GM23338 (cell line): ENCODE measurements at regions not wholly inside any gene's neighbourhood (a gene's known extent, or its start where the extent isn't known, plus 50 kb on each side); places are given as distances from the start of the nearest gene placed in this dataset.
A peak's percentile ranks its signal among the peaks of the same experiment; 100 is the strongest.

Source experiments
- ATAC-seq: fragments of 200-7000 bp; cut with Tn5 transposase; 3 replicates; pipeline ENCODE4 v1.9.1; 2020
- DNase-seq: peaks from one replicate; pipeline ENCODE4 v3.0.0-alpha.2; 2015; ENCODE audit warnings: low spot score
- H2AFZ ChIP-seq: fragments of 200-600 bp; sonication (generic); 2 replicates; pipeline ENCODE4 v1.8.0; 2016; ENCODE audit warnings: antibody characterized with exemption, mild to moderate bottlenecking, moderate library complexity
- H3F3A ChIP-seq: fragments of 200-600 bp; sonication (generic); replicated peaks from 2 replicates; pipeline ENCODE4 v1.8.0; 2017; ENCODE audit warnings: antibody characterized with exemption, mixed run types, low read depth
- H3K27ac ChIP-seq: fragments of 200-600 bp; sonication (generic); 2 replicates; pipeline ENCODE4 v1.6.1; 2016; ENCODE audit warnings: low read depth
- H3K27me3 ChIP-seq: fragments of 200-600 bp; sonication (generic); 2 replicates; pipeline ENCODE4 v1.8.0; 2016; ENCODE audit warnings: mild to moderate bottlenecking, mixed run types, moderate library complexity; ENCODE audit not compliant: insufficient read depth
- H3K36me3 ChIP-seq: fragments of 200-600 bp; sonication (generic); 2 replicates; pipeline ENCODE4 v1.8.0; 2016; ENCODE audit warnings: mild to moderate bottlenecking; ENCODE audit not compliant: insufficient read depth
- H3K4me1 ChIP-seq: fragments of 200-600 bp; sonication (generic); 2 replicates; pipeline ENCODE4 v1.8.0; 2016; ENCODE audit warnings: mild to moderate bottlenecking, moderate library complexity; ENCODE audit not compliant: insufficient read depth
- H3K4me2 ChIP-seq: fragments of 200-600 bp; sonication (generic); 2 replicates; pipeline ENCODE4 v1.7.1; 2017; ENCODE audit warnings: mixed run types
- H3K4me3 ChIP-seq: fragments of 200-600 bp; sonication (generic); 2 replicates; pipeline ENCODE4 v1.6.1; 2016; ENCODE audit warnings: mixed run types
- H3K79me2 ChIP-seq: fragments of 200-600 bp; sonication (generic); replicated peaks from 2 replicates; pipeline ENCODE4 v1.8.0; 2017; ENCODE audit warnings: mild to moderate bottlenecking; ENCODE audit not compliant: insufficient read depth
- H3K9me2 ChIP-seq: fragments of 200-600 bp; sonication (generic); 2 replicates; pipeline ENCODE4 v1.8.0; 2017; ENCODE audit not compliant: insufficient read depth
- H4K20me1 ChIP-seq: fragments of 200-600 bp; sonication (generic); replicated peaks from 2 replicates; pipeline ENCODE4 v1.8.0; 2017; ENCODE audit warnings: mild to moderate bottlenecking; ENCODE audit not compliant: insufficient read depth
- H3K27ac Mint-ChIP-seq: 2 replicates; pipeline ENCODE4 v1.8.0; 2020; ENCODE audit warnings: inconsistent platforms, mild to moderate bottlenecking, moderate library complexity, mixed read lengths
- H3K27me3 Mint-ChIP-seq: 3 replicates; pipeline ENCODE4 v1.8.0; 2022; ENCODE audit warnings: low read depth, mild to moderate bottlenecking, moderate library complexity, mixed read lengths, inconsistent platforms; ENCODE audit not compliant: insufficient read depth, poor library complexity
- H3K36me3 Mint-ChIP-seq: 3 replicates; pipeline ENCODE4 v1.8.0; 2021; ENCODE audit warnings: low read depth, mild to moderate bottlenecking, inconsistent platforms, moderate library complexity, mixed read lengths
- H3K4me1 Mint-ChIP-seq: 3 replicates; pipeline ENCODE4 v1.8.0; 2020; ENCODE audit warnings: mild to moderate bottlenecking, inconsistent platforms, mixed read lengths
- H3K4me3 Mint-ChIP-seq: 3 replicates; pipeline ENCODE4 v1.8.0; 2021; ENCODE audit warnings: moderate library complexity, mild to moderate bottlenecking, inconsistent platforms, mixed read lengths
- H3K9me3 Mint-ChIP-seq: 3 replicates; pipeline ENCODE4 v1.8.0; 2020; ENCODE audit warnings: moderate library complexity, mild to moderate bottlenecking, inconsistent platforms, mixed read lengths
- CREB1 ChIP-seq: fragments of 250-450 bp; sonication (Bioruptor Pico); IDR thresholded peaks from 2 replicates; pipeline ENCODE4 v1.5.0; 2020; ENCODE audit warnings: low read depth, mild to moderate bottlenecking, moderate library complexity
- POLR2AphosphoS5 ChIP-seq: IDR thresholded peaks from 2 replicates; pipeline ENCODE4 v1.6.1; 2016; ENCODE audit warnings: antibody characterized with exemption, low read depth
- ZNF114 ChIP-seq: fragments of 250-450 bp; sonication (Bioruptor Pico); IDR thresholded peaks from 2 replicates; pipeline ENCODE4 v1.5.0; 2020; ENCODE audit warnings: mild to moderate bottlenecking, moderate library complexity
- ZNF331 ChIP-seq: fragments of 250-450 bp; sonication (Bioruptor Pico); IDR thresholded peaks from 2 replicates; pipeline ENCODE4 v1.5.0; 2020; ENCODE audit warnings: low read depth, mild to moderate bottlenecking, moderate library complexity
- TF ChIP-seq, protein P1 (sequence below), 2 experiments: fragments of 200-600 bp in 1 of 2; sonication (generic) in 1 of 2; conservative IDR thresholded peaks; 2 replicates each; pipeline versions ENCODE4 v1.5.1 to v1.6.1; 2016 to 2017; ENCODE audit warnings: antibody characterized with exemption in 2 of 2, low read depth in 2 of 2, mild to moderate bottlenecking in 2 of 2, moderate library complexity in 1 of 2
- TF ChIP-seq, protein P2 (sequence below): IDR thresholded peaks from one replicate; pipeline ENCODE4 v1.6.1; 2018; ENCODE audit warnings: antibody characterized with exemption; ENCODE audit not compliant: unreplicated experiment

DNA sequence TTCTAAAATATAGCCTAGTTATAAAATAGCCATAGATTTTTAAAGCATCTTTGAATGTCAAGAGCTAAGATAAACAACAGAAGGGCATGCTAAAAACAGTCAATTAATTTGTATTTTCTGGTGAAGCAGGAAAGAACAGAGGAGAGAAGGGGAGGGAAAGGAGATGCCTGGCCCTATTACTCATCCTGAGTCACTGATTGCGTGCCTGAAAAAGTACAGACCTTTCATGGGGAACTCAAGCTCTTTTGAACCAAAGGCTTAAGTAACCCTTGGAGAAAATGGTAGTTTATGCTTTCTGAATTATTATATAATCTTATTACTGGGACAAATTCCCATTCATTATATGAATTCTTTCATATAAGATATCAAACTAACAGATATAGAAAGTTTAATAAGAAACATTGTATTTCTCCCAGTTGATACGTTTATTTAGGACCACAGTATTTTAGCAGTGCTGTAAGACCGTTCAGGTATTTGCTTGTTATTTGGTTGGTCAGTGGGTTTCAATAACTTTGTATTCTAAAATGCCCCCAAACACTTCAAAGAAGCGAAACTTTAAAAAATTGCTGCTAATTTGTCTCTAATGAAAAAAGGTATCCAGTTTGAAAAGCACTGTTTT lies 151.3 kb downstream of the HGF start:
- Histone ChIP-seq H3F3A (no peaks in the 10 kb centered on the region), H3K4me2 (no peak overlapping the region), H3K9me2 (no peaks in the 10 kb centered on the region), H3K4me3 (no peak overlapping the region), H3K27ac (no peak overlapping the region), H3K79me2 (no peaks in the 10 kb centered on the region), H2AFZ (no peak overlapping the region), H3K36me3 (no peaks in the 10 kb centered on the region), H3K4me1 (no peaks in the 10 kb centered on the region), H3K27me3 (no peaks in the 10 kb centered on the region), H4K20me1 (no peaks in the 10 kb centered on the region)
- Mint-ChIP-seq H3K4me3 (no peak overlapping the region), H3K4me1 (peaks cover 7% of the 10 kb centered on the region), H3K9me3 (no peaks in the 10 kb centered on the region), H3K36me3 (no peaks in the 10 kb centered on the region), H3K27ac (no peak overlapping the region), H3K27me3 (no peaks in the 10 kb centered on the region)
- ATAC-seq (no peak), DNase-seq (peak; percentile 10)
- no peak for TF ChIP-seq ZNF331 (CRISPR knock-in tag)

DNA sequence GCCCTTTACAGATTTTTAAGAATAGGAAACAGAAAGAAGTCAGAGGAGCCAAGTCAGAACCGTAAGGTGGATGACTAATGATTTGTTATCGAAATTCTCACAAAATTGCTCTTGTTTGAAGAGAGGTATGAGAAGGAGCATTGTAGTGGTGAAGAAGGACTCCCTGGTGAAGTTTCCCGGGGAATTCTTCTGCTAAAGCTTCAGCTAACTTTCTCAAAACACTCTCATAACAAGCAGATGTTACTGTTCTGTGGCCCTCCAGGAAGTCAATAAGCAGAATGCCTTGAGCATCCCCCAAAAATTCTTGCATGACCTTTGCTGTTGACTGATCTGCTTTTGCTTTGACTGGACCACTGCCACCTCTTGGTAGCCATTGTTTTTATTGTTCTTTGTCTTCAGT lies 152.9 kb downstream of the HGF start:
- H3K4me3 Mint-ChIP-seq, result no peak overlapping the region
- H3K9me2 ChIP-seq, result no peaks in the 10 kb centered on the region
- no peak overlapping the region for H3K4me2 ChIP-seq
- H3K36me3 ChIP-seq, result no peaks in the 10 kb centered on the region
- no peaks in the 10 kb centered on the region for H3K27me3 ChIP-seq
- no peaks in the 10 kb centered on the region for H3F3A ChIP-seq
- no peaks in the 10 kb centered on the region for H4K20me1 ChIP-seq
- peak overlapping the region; percentile 6; the same call in 1 of the 2 replicates for H2AFZ ChIP-seq
- H3K4me1 ChIP-seq, result no peaks in the 10 kb centered on the region
- ATAC-seq (no peak), DNase-seq (no peak)
- H3K79me2 ChIP-seq, result no peaks in the 10 kb centered on the region
- no peaks in the 10 kb centered on the region for H3K36me3 Mint-ChIP-seq
- peaks cover 4% of the 10 kb centered on the region; the same call in 2 of the 3 replicates for H3K4me1 Mint-ChIP-seq
- no peak for TF ChIP-seq CREB1
- TF ChIP-seq, protein P1, sequence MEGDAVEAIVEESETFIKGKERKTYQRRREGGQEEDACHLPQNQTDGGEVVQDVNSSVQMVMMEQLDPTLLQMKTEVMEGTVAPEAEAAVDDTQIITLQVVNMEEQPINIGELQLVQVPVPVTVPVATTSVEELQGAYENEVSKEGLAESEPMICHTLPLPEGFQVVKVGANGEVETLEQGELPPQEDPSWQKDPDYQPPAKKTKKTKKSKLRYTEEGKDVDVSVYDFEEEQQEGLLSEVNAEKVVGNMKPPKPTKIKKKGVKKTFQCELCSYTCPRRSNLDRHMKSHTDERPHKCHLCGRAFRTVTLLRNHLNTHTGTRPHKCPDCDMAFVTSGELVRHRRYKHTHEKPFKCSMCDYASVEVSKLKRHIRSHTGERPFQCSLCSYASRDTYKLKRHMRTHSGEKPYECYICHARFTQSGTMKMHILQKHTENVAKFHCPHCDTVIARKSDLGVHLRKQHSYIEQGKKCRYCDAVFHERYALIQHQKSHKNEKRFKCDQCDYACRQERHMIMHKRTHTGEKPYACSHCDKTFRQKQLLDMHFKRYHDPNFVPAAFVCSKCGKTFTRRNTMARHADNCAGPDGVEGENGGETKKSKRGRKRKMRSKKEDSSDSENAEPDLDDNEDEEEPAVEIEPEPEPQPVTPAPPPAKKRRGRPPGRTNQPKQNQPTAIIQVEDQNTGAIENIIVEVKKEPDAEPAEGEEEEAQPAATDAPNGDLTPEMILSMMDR (conservative IDR thresholded peaks at IDR 0.05; ENCODE audit: low read depth in 2 of 2), result no peak
- TF ChIP-seq POLR2AphosphoS5, result no peak
- peak; percentile 20; the same call in 1 of the 2 replicates for TF ChIP-seq ZNF114
- no peak overlapping the region for H3K27ac Mint-ChIP-seq
- H3K27ac ChIP-seq, result no peak overlapping the region
- H3K27me3 Mint-ChIP-seq, result no peaks in the 10 kb centered on the region
- no peaks in the 10 kb centered on the region for H3K9me3 Mint-ChIP-seq
- H3K4me3 ChIP-seq, result no peak overlapping the region

DNA sequence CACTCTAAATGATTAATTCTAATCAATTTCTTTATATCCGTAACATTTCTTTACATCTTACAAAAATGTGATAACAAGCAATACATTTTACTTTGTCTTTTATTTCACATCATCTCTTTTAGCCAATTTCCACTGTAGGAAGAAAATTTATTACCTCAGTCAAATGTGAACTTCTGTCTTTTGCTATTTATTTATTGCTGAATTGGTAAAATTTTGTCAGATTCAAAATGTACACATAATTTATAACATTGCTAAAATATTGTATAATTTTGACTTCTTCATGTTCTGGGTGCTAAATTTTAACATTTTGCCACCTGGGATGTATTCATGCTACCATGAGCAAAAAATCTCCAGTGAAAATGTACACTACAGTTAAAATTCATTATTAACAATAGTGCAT lies 158.0 kb downstream of the HGF start:
- Mint-ChIP-seq H3K4me1 (no peaks in the 10 kb centered on the region), H3K9me3 (no peaks in the 10 kb centered on the region), H3K4me3 (no peak overlapping the region), H3K36me3 (no peaks in the 10 kb centered on the region), H3K27me3 (no peaks in the 10 kb centered on the region), H3K27ac (no peak overlapping the region)
- no peaks in the 10 kb centered on the region for H3K27me3 ChIP-seq
- H3K36me3 ChIP-seq, result no peaks in the 10 kb centered on the region
- H3K4me2 ChIP-seq, result no peak overlapping the region
- no peaks in the 10 kb centered on the region for H3K9me2 ChIP-seq
- H2AFZ ChIP-seq, result no peak overlapping the region
- no peak for ATAC-seq
- no peaks in the 10 kb centered on the region for H3K4me1 ChIP-seq
- no peaks in the 10 kb centered on the region for H3K79me2 ChIP-seq
- no peaks in the 10 kb centered on the region for H4K20me1 ChIP-seq
- no peak overlapping the region for H3K27ac ChIP-seq
- DNase-seq, result no peak
- H3K4me3 ChIP-seq, result no peak overlapping the region
- H3F3A ChIP-seq, result no peaks in the 10 kb centered on the region
- TF ChIP-seq, protein P2, sequence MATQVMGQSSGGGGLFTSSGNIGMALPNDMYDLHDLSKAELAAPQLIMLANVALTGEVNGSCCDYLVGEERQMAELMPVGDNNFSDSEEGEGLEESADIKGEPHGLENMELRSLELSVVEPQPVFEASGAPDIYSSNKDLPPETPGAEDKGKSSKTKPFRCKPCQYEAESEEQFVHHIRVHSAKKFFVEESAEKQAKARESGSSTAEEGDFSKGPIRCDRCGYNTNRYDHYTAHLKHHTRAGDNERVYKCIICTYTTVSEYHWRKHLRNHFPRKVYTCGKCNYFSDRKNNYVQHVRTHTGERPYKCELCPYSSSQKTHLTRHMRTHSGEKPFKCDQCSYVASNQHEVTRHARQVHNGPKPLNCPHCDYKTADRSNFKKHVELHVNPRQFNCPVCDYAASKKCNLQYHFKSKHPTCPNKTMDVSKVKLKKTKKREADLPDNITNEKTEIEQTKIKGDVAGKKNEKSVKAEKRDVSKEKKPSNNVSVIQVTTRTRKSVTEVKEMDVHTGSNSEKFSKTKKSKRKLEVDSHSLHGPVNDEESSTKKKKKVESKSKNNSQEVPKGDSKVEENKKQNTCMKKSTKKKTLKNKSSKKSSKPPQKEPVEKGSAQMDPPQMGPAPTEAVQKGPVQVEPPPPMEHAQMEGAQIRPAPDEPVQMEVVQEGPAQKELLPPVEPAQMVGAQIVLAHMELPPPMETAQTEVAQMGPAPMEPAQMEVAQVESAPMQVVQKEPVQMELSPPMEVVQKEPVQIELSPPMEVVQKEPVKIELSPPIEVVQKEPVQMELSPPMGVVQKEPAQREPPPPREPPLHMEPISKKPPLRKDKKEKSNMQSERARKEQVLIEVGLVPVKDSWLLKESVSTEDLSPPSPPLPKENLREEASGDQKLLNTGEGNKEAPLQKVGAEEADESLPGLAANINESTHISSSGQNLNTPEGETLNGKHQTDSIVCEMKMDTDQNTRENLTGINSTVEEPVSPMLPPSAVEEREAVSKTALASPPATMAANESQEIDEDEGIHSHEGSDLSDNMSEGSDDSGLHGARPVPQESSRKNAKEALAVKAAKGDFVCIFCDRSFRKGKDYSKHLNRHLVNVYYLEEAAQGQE, result no peak
- TF ChIP-seq ZNF114, result no peak
